ENCODE measurements at regions not wholly inside any gene's neighbourhood (a gene's known extent, or its start where the extent isn't known, plus 50 kb on each side); places are given as distances from the start of the nearest gene placed in this dataset.

DNA sequence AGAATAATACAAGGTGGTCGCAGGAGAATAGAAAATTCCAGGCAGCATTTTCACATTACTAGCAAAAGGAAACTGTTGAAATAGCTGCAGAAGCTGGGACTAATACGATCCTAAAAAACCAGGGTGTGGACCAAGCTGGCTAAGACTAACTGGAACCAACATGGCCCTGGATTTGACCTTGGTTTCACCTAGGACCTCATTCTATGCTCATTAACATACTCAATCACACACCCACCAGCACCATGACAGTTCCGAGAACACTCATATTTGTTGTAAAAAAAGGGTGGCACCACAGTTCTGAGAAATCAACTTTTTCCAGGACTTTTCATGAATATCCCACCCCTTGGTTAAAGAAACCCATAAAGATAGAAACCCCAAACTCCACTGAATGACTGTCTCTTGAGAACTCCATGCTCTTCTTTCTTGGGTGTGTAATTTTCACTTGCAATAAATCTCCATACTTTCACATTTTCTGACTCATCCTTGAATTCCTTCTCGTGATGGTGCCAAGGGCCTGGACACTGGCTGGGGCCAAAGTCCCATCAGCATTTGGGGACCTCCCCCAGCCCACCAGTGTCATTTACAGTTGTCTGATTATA is 164.3 kb upstream of the CHST9 start:
- TF ChIP-seq, protein P1, sequence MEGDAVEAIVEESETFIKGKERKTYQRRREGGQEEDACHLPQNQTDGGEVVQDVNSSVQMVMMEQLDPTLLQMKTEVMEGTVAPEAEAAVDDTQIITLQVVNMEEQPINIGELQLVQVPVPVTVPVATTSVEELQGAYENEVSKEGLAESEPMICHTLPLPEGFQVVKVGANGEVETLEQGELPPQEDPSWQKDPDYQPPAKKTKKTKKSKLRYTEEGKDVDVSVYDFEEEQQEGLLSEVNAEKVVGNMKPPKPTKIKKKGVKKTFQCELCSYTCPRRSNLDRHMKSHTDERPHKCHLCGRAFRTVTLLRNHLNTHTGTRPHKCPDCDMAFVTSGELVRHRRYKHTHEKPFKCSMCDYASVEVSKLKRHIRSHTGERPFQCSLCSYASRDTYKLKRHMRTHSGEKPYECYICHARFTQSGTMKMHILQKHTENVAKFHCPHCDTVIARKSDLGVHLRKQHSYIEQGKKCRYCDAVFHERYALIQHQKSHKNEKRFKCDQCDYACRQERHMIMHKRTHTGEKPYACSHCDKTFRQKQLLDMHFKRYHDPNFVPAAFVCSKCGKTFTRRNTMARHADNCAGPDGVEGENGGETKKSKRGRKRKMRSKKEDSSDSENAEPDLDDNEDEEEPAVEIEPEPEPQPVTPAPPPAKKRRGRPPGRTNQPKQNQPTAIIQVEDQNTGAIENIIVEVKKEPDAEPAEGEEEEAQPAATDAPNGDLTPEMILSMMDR (IDR thresholded peaks at IDR 0.05) = no peak
- H3K27me3 Mint-ChIP-seq (ENCODE audit: insufficient read depth) = no peaks in the 10 kb centered on the region; the same call in none of the 2 replicates
- no peak overlapping the region for H3K27ac Mint-ChIP-seq
- peaks cover 50% of the 10 kb centered on the region for H3K9me3 Mint-ChIP-seq
- H3K36me3 Mint-ChIP-seq (ENCODE audit: low read depth) = no peaks in the 10 kb centered on the region; the same call in 1 of the 2 replicates
- H3K4me3 Mint-ChIP-seq = no peak overlapping the region
- no peaks in the 10 kb centered on the region for H3K4me1 Mint-ChIP-seq (ENCODE audit: low read depth)
- DNase-seq = no peak

DNA sequence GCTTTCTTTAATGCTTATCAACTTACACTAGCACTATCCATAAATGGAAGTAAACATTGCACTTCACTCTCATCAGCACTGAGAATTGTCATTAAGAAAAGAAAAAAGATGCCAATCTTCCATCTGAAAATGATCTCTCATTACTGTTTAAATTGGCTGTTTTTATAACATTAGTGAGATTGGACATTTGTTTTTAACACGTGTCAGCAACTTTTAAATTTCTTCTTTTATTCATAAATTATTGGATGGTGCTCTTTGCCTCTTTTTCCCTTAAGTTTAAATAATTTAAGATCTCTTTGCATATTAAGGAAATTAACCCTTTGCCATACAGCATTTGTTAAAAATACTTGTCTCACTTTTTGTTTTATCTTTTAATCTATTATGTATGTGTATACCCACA is 146.5 kb upstream of the CHST9 start:
- H3K36me3 Mint-ChIP-seq (ENCODE audit: low read depth) = no peaks in the 10 kb centered on the region
- no peaks in the 10 kb centered on the region for H3K4me1 Mint-ChIP-seq (ENCODE audit: low read depth)
- H3K4me3 Mint-ChIP-seq = no peak overlapping the region
- TF ChIP-seq, protein P1 (IDR thresholded peaks at IDR 0.05) = no peak
- H3K27me3 Mint-ChIP-seq (ENCODE audit: insufficient read depth) = no peaks in the 10 kb centered on the region
- peaks cover 37% of the 10 kb centered on the region for H3K9me3 Mint-ChIP-seq
- H3K27ac Mint-ChIP-seq = no peak overlapping the region
- no peak for DNase-seq

DNA sequence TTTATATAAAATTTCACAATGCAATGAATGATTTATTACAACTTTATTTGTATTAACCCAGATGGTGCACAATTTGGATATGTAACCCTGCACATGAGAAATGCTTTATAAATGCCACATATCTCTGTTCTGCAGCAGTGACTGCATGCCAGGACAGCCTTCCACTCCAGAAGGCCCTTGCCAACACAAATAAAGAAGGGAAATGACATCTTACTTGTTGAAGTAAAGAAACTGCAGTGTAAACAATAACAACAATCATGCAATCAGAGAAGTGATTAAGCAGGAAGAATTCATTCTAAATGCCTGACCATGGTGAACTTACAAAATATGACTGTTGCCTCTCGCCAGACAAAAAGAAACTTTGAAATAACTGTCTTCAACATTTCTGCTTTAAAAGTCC is 129.9 kb upstream of the CHST9 start:
- Mint-ChIP-seq H3K27me3 (ENCODE audit: insufficient read depth) (no peaks in the 10 kb centered on the region), H3K4me1 (ENCODE audit: low read depth) (no peaks in the 10 kb centered on the region), H3K9me3 (peaks cover 12% of the 10 kb centered on the region), H3K27ac (no peak overlapping the region), H3K36me3 (ENCODE audit: low read depth) (no peaks in the 10 kb centered on the region; the same call in 1 of the 2 replicates), H3K4me3 (no peak overlapping the region)
- TF ChIP-seq, protein P1 (IDR thresholded peaks at IDR 0.05) = no peak
- no peak for DNase-seq

DNA sequence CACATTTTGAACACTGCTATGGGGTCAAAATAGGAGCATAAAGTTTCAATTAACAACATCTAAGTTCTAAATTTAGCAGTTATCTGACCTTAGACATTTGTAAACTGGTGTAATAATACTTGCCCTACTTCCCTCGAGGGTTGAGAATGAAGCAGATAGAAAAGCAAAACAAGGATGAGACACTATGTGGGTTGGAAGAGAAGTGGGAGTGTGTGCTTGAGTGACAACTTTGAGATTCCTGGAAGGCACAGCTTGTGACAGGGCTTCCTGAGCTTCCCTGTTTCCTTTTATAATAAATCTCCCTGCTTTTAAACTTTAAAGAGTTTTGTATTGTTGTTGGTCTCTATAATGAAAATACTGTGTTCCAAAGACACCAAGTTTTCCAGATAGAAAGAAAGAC is 128.6 kb upstream of the CHST9 start:
- Mint-ChIP-seq H3K4me1 (ENCODE audit: low read depth) (no peaks in the 10 kb centered on the region), H3K4me3 (no peak overlapping the region), H3K36me3 (ENCODE audit: low read depth) (no peaks in the 10 kb centered on the region; the same call in 1 of the 2 replicates), H3K27ac (no peak overlapping the region), H3K9me3 (peaks cover 12% of the 10 kb centered on the region), H3K27me3 (ENCODE audit: insufficient read depth) (no peaks in the 10 kb centered on the region)
- no peak for DNase-seq
- TF ChIP-seq, protein P1 (IDR thresholded peaks at IDR 0.05) = no peak

DNA sequence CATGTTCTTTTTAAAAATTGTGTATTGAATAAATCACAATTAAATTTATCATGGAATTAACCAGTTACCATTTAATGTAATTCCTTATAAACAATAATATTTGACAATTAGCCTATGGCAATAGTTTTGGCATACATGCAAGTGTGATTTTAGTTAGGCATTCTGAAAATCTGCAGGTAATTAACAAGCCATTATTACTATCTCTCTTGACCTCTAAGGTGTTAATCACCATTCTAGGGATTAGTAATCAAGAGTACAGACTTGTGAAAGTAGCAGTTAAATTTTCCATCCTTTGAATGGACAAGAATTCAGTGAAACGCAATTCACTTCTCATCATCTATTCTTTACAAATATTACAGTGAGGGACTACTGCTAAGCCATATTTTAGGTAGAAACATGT is 127.7 kb upstream of the CHST9 start:
- Mint-ChIP-seq H3K36me3 (ENCODE audit: low read depth) (no peaks in the 10 kb centered on the region; the same call in 1 of the 2 replicates), H3K9me3 (peaks cover 12% of the 10 kb centered on the region), H3K4me3 (no peak overlapping the region), H3K4me1 (ENCODE audit: low read depth) (no peaks in the 10 kb centered on the region), H3K27ac (no peak overlapping the region), H3K27me3 (ENCODE audit: insufficient read depth) (no peaks in the 10 kb centered on the region)
- no peak for DNase-seq
- TF ChIP-seq, protein P1 (IDR thresholded peaks at IDR 0.05) = no peak
